ENCODE measurements at regions not wholly inside any gene's neighbourhood (a gene's known extent, or its start where the extent isn't known, plus 50 kb on each side); places are given as distances from the start of the nearest gene placed in this dataset.

GRCh38 chr9:11269036-11269435 lies 656.2 kb upstream of the PTPRD start:
- TF ChIP-seq CTCF (conservative IDR thresholded peaks at IDR 0.05; ENCODE audit: low read length): no peak
- no peak for DNase-seq (ENCODE audit: low read depth)
- no peak overlapping the region for H3K4me3 ChIP-seq (ENCODE audit: low read length)

GRCh38 chr9:11275158-11275695 lies 662.4 kb upstream of the PTPRD start:
- H3K4me3 ChIP-seq (ENCODE audit: low read length): no peak overlapping the region
- no peak for TF ChIP-seq CTCF (conservative IDR thresholded peaks at IDR 0.05; ENCODE audit: low read length)
- no peak for DNase-seq (ENCODE audit: low read depth)

- TF ChIP-seq CTCF (conservative IDR thresholded peaks at IDR 0.05; ENCODE audit: low read length): no peak
- no peak for DNase-seq (ENCODE audit: low read depth)
- no peak overlapping the region for H3K4me3 ChIP-seq (ENCODE audit: low read length)
These were observed 700.2 kb upstream of the PTPRD start for GRCh38 chr9:11312966-11313365.

GRCh38 chr9:11318946-11319345 lies 706.1 kb upstream of the PTPRD start:
- no peak for DNase-seq (ENCODE audit: low read depth)
- no peak for TF ChIP-seq CTCF (conservative IDR thresholded peaks at IDR 0.05; ENCODE audit: low read length)
- H3K4me3 ChIP-seq (ENCODE audit: low read length): no peak overlapping the region

GRCh38 chr9:11319538-11319937 lies 706.7 kb upstream of the PTPRD start:
- no peak for DNase-seq (ENCODE audit: low read depth)
- H3K4me3 ChIP-seq (ENCODE audit: low read length): no peak overlapping the region
- TF ChIP-seq CTCF (conservative IDR thresholded peaks at IDR 0.05; ENCODE audit: low read length): no peak

GRCh38 chr9:11320989-11321388 lies 708.2 kb upstream of the PTPRD start:
- no peak overlapping the region for H3K4me3 ChIP-seq (ENCODE audit: low read length)
- TF ChIP-seq CTCF (conservative IDR thresholded peaks at IDR 0.05; ENCODE audit: low read length): no peak
- DNase-seq (ENCODE audit: low read depth): no peak

- no peak for TF ChIP-seq CTCF (conservative IDR thresholded peaks at IDR 0.05; ENCODE audit: low read length)
- no peak for DNase-seq (ENCODE audit: low read depth)
- no peak overlapping the region for H3K4me3 ChIP-seq (ENCODE audit: low read length)
These were observed 710.7 kb upstream of the PTPRD start for GRCh38 chr9:11323457-11323856.
